K562 (cell line): ENCODE measurements at regions not wholly inside any gene's neighbourhood (a gene's known extent, or its start where the extent isn't known, plus 50 kb on each side); places are given as distances from the start of the nearest gene placed in this dataset.

ENCODE experiments used
- ATAC-seq: fragments of 200-7000 bp; cut with Tn5 transposase; 3 replicates; pipeline ENCODE4 v1.9.1; 2020; ENCODE audit warnings: moderate library complexity
- BruUV-seq: library from RNA; stranded (reverse); fragments of 400-500 nt; replicated peaks from 2 replicates; lab custom pipeline; 2021; lab: Mats Ljungman, UMichigan
- CTCF ChIA-PET: fragments of 300-600 bp; formaldehyde crosslinking; extraction: SDS; loops from one replicate; lab custom pipeline; 2021; ENCODE audit warnings: low intra/inter-chr PET ratio; lab: Yijun Ruan, JAX
- POLR2A ChIA-PET: fragments of 300-600, 350-650 bp; sonication (Branson Sonifier 250); formaldehyde crosslinking; extraction: SDS; loops from one replicate; lab custom pipeline; 2021; ENCODE audit warnings: antibody characterized with exemption, inconsistent platforms; lab: Yijun Ruan, JAX
- DNase-seq, 4 experiments: peaks; one replicate each; pipeline versions ENCODE4 v3.0.0 to v3.0.0-alpha.2; 2011 to 2018; ENCODE audit warnings: low spot score in 3 of 4, mixed read lengths in 3 of 4; ENCODE audit errors: extremely low read depth in 1 of 4
- FAIRE-seq: peaks from 2 replicates; lab custom pipeline; 2011; peaks lifted over from hg19 to GRCh38; lab: Jason Lieb, UNC
- H2AFZ ChIP-seq: 2 replicates; pipeline ENCODE4 v1.6.0; 2011; ENCODE audit warnings: low read depth, low read length, control low read depth, inconsistent platforms
- H3K27ac ChIP-seq: fragments of 200-600 bp; 3 replicates; pipeline ENCODE4 v1.8.0; 2011; ENCODE audit warnings: low read depth, mild to moderate bottlenecking, control low read depth, inconsistent platforms, low read length, moderate library complexity, mixed read lengths; ENCODE audit errors: extremely low read depth
- H3K27me3 ChIP-seq, 2 experiments: fragments of 300-600 bp in 1 of 2; 2 replicates in 1 of 2; 3 replicates in 1 of 2; pipeline versions ENCODE4 v1.6.0 to v1.8.0; 2011; ENCODE audit warnings: inconsistent platforms in 2 of 2, low read length in 2 of 2, mild to moderate bottlenecking in 1 of 2, mixed read lengths in 1 of 2, moderate library complexity in 1 of 2; ENCODE audit not compliant: control insufficient read depth in 2 of 2, insufficient read depth in 2 of 2
- H3K36me3 ChIP-seq: fragments of 300-600 bp; 3 replicates; pipeline ENCODE4 v1.8.0; 2011; ENCODE audit warnings: mild to moderate bottlenecking, low read length, inconsistent platforms; ENCODE audit not compliant: control insufficient read depth, insufficient read depth
- H3K4me1 ChIP-seq, 2 experiments: fragments of 200-600 bp in 1 of 2; replicated peaks in 1 of 2; 2 replicates in 1 of 2; 3 replicates in 1 of 2; pipeline versions ENCODE4 v1.5.1 to v1.8.0; 2011; ENCODE audit warnings: inconsistent platforms in 2 of 2, low read length in 2 of 2, mild to moderate bottlenecking in 1 of 2, mixed read lengths in 1 of 2, moderate library complexity in 1 of 2; ENCODE audit not compliant: control insufficient read depth in 2 of 2, insufficient read depth in 2 of 2
- H3K4me2 ChIP-seq: 2 replicates; pipeline ENCODE4 v1.6.1; 2011; ENCODE audit warnings: low read length, control low read depth, inconsistent platforms, mixed read lengths; ENCODE audit not compliant: insufficient read depth
- H3K4me3 ChIP-seq: fragments of 200-600 bp; sonication (generic), shearing (Covaris generic); 2 replicates; pipeline ENCODE4 v1.5.1; 2016; ENCODE audit warnings: control low read depth, inconsistent platforms
- H3K79me2 ChIP-seq: fragments of 200-600 bp; 3 replicates; pipeline ENCODE4 v1.8.0; 2011; ENCODE audit warnings: low read length, inconsistent platforms; ENCODE audit not compliant: control insufficient read depth, insufficient read depth
- H3K9ac ChIP-seq, 2 experiments: 2 replicates each; pipeline versions ENCODE4 v1.6.0 to v1.6.1; 2011; ENCODE audit warnings: low read depth in 2 of 2, low read length in 2 of 2, control low read depth in 1 of 2, inconsistent platforms in 1 of 2, mild to moderate bottlenecking in 1 of 2, mixed read lengths in 1 of 2; ENCODE audit not compliant: insufficient read depth in 1 of 2
- H3K9me1 ChIP-seq: one replicate; pipeline ENCODE4 v1.6.0; 2011; ENCODE audit warnings: inconsistent platforms, mild to moderate bottlenecking, low read length, moderate library complexity; ENCODE audit not compliant: control insufficient read depth, insufficient read depth
- H3K9me3 ChIP-seq: replicated peaks from 2 replicates; pipeline ENCODE4 v1.5.1; 2011; ENCODE audit warnings: low read depth, low read length, inconsistent platforms; ENCODE audit not compliant: control insufficient read depth, insufficient read depth
- H4K20me1 ChIP-seq: replicated peaks from 2 replicates; pipeline ENCODE4 v1.6.1; 2011; ENCODE audit warnings: low read length, inconsistent platforms, mixed read lengths; ENCODE audit not compliant: control insufficient read depth, insufficient read depth
- DDX20 ChIP-seq: fragments of 450-650 bp; IDR thresholded peaks from 2 replicates; pipeline ENCODE4 v1.6.1; 2016; ENCODE audit warnings: missing genetic modification characterization, low read depth, mild to moderate bottlenecking, missing compliant biosample characterization, moderate library complexity
- EGR1 ChIP-seq: fragments of 450-650 bp; conservative IDR thresholded peaks from 2 replicates; pipeline ENCODE4 v1.6.1; 2017; ENCODE audit warnings: mild to moderate bottlenecking
- ETV6 ChIP-seq, 3 experiments: fragments of 150-350 bp in 1 of 3; sonication (generic) in 1 of 3; formaldehyde crosslinking in 1 of 3; IDR thresholded peaks; 2 replicates each; pipeline versions ENCODE4 v1.6.1 to v1.8.0; 2014 to 2022; ENCODE audit warnings: borderline replicate concordance in 2 of 3, low read depth in 2 of 3, antibody characterized with exemption in 1 of 3, low read length in 1 of 3, mild to moderate bottlenecking in 1 of 3, missing genetic modification reagents in 1 of 3
- KDM5B ChIP-seq: fragments of 200-600 bp; sonication (generic); IDR thresholded peaks from 2 replicates; pipeline ENCODE4 v1.6.1; 2012; ENCODE audit warnings: low read depth, mild to moderate bottlenecking, moderate library complexity, low read length, control low read depth, inconsistent platforms; ENCODE audit not compliant: insufficient replicate concordance
- MEF2A ChIP-seq: IDR thresholded peaks from 2 replicates; pipeline ENCODE4 v1.6.1; 2011; ENCODE audit warnings: low read depth, mild to moderate bottlenecking, low read length, moderate library complexity; ENCODE audit not compliant: control insufficient read depth
- MTA2 ChIP-seq: fragments of 450-650 bp; IDR thresholded peaks from 2 replicates; pipeline ENCODE4 v1.6.1; 2016; ENCODE audit warnings: low read depth
- ZBTB17 ChIP-seq: fragments of 450-650 bp; formaldehyde crosslinking; IDR thresholded peaks from 2 replicates; pipeline ENCODE4 v1.4.0; 2020; ENCODE audit warnings: mild to moderate bottlenecking
- ZNF217 ChIP-seq: sonication (generic); formaldehyde crosslinking; IDR thresholded peaks from 2 replicates; pipeline ENCODE4 v1.8.0; 2022; ENCODE audit warnings: mild to moderate bottlenecking, missing genetic modification reagents
- WGBS: fragments of 100-300 bp; shearing (Covaris generic); methylation state at CpG from one replicate; pipeline ENCODE4 v1.1.6; 2016; ENCODE audit warnings: low coverage, mixed read lengths; ENCODE audit not compliant: insufficient coverage; ENCODE audit errors: missing lambda C conversion rate; 5-methylcytosine and 5-hydroxymethylcytosine counted together
- in situ Hi-C: fragments of 300-500 bp; cut with MboI; formaldehyde crosslinking; loops from 4 replicates; pipeline ENCODE4 v1.15.0; 2018; ENCODE audit warnings: inconsistent platforms, mixed read lengths
- intact Hi-C: fragments of 100-400 bp; cut with micrococcal nuclease; formaldehyde crosslinking; loops from 2 replicates; pipeline ENCODE4 v1.14.2; 2022

DNA sequence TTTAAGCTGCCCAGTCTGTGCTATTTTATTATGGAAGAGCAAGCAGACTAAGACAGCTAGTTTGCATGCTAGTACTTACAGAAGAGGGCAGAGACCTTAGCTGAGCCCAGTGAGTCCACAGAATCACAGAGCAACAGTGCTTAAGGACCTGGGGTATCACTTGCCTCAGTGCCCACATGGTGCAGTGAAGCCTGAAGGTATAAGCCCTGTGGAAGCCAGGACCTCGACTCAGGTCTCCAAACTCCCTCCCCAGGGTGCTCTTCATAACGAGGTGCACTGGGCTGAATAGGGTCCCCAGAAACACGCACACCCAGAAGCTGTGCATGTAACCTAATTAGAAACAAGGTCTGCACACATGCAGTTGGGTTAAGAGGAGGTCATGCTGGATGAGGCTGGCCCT lies 718.1 kb downstream of the GALR1 start:
- TF ChIP-seq MEF2A (no peak), DDX20 (no peak), ZNF217 (CRISPR knock-in tag) (no peak), ZBTB17 (CRISPR knock-in tag) (no peak), EGR1 (no peak), ETV6 (IDR thresholded peaks at IDR 0.05; ENCODE audit: borderline replicate concordance in 1 of 2, low read depth in 2 of 2, low read length in 1 of 2) (no peak), ETV6 (CRISPR knock-in tag; IDR thresholded peaks at IDR 0.05; ENCODE audit: borderline replicate concordance) (no peak), KDM5B (no peak), MTA2 (no peak)
- Histone ChIP-seq H3K9me1 (no peaks in the 10 kb centered on the region), H3K4me1 (no peaks in the 10 kb centered on the region), H2AFZ (no peak overlapping the region), H3K27ac (no peak overlapping the region), H3K4me3 (no peak overlapping the region), H3K79me2 (no peaks in the 10 kb centered on the region; the same call in 2 of the 3 replicates), H4K20me1 (0 out of 2 replicates have a peak, but pooled peaks cover 4% of the 10 kb centered on the region), H3K9ac (no peak overlapping the region), H3K27me3 (no peaks in the 10 kb centered on the region), H3K9me3 (no peaks in the 10 kb centered on the region), H3K36me3 (peaks cover 12% of the 10 kb centered on the region; the same call in 1 of the 3 replicates), H3K4me2 (no peak overlapping the region)
- FAIRE-seq (no peak), DNase-seq (no peak), ATAC-seq (no peak)
- ChIA-PET POLR2A (interaction anchor here (0.9 kb wide), 1 partner anchor 9 kb away, joined by 4 read pairs; no protein-coding TSS in a partner anchor), CTCF (no interaction called here)
- no TSS peak for BruUV-seq
- in situ Hi-C loops, result no loop called here
- intact Hi-C loops, result no loop called here
- WGBS, result 50% methylated on average over 2 of the region's 3 CpGs
